Ectodermal cell (in vitro differentiated cells): ENCODE measurements at regions not wholly inside any gene's neighbourhood (a gene's known extent, or its start where the extent isn't known, plus 50 kb on each side); places are given as distances from the start of the nearest gene placed in this dataset.

Experiments used
- H3K27ac ChIP-seq: 2 replicates; pipeline ENCODE4 v1.7.0; 2013; ENCODE audit warnings: mild to moderate bottlenecking, low read depth, low read length; ENCODE audit not compliant: insufficient read depth, poor library complexity, severe bottlenecking
- H3K27me3 ChIP-seq: 2 replicates; pipeline ENCODE4 v1.7.0; 2013; ENCODE audit warnings: mild to moderate bottlenecking, low read length; ENCODE audit not compliant: insufficient read depth, control insufficient read depth, poor library complexity, severe bottlenecking
- H3K36me3 ChIP-seq: one replicate; pipeline ENCODE4 v1.7.0; 2013; ENCODE audit warnings: low read length; ENCODE audit not compliant: control insufficient read depth, insufficient read depth
- H3K4me1 ChIP-seq: one replicate; pipeline ENCODE4 v1.7.0; 2013; ENCODE audit warnings: low read length; ENCODE audit not compliant: control insufficient read depth, insufficient read depth
- H3K4me3 ChIP-seq: 2 replicates; pipeline ENCODE4 v1.7.0; 2013; ENCODE audit warnings: low read depth, low read length, control low read depth; ENCODE audit not compliant: insufficient read depth
- H3K9me3 ChIP-seq: 2 replicates; pipeline ENCODE4 v1.7.0; 2013; ENCODE audit warnings: mild to moderate bottlenecking, low read length, moderate library complexity; ENCODE audit not compliant: control insufficient read depth
- WGBS, 2 experiments: methylation state at CpG; one replicate each; pipeline ENCODE4 v1.1.7; 2013; ENCODE audit warnings: missing lambda C conversion rate in 2 of 2; 5-methylcytosine and 5-hydroxymethylcytosine counted together

GRCh38 chr11:127640561-127641451 is 640.2 kb upstream of the KIRREL3 start:
- Histone ChIP-seq H3K36me3 (no peaks in the 10 kb centered on the region), H3K4me3 (no peak overlapping the region), H3K4me1 (peaks cover 7% of the 10 kb centered on the region), H3K27ac (no peak overlapping the region), H3K9me3 (no peaks in the 10 kb centered on the region), H3K27me3 (no peaks in the 10 kb centered on the region)
- 93 to 100% methylated on average over 1 of the region's 1 CpG for WGBS, 2 experiments

- no peaks in the 10 kb centered on the region for H3K27me3 ChIP-seq
- H3K4me1 ChIP-seq: peaks cover 7% of the 10 kb centered on the region
- H3K36me3 ChIP-seq: no peaks in the 10 kb centered on the region
- H3K9me3 ChIP-seq: no peaks in the 10 kb centered on the region
- 80 to 88% methylated on average over 2 of the region's 2 CpGs for WGBS, 2 experiments
- no peak overlapping the region for H3K4me3 ChIP-seq
- no peak overlapping the region for H3K27ac ChIP-seq
These were observed 639.3 kb upstream of the KIRREL3 start for GRCh38 chr11:127639916-127640315.

GRCh38 chr11:127632976-127633680 is 632.6 kb upstream of the KIRREL3 start:
- WGBS, 2 experiments: 50 to 83% methylated on average over 1 of the region's 2 CpGs
- Histone ChIP-seq H3K27ac (no peak overlapping the region), H3K4me3 (no peak overlapping the region), H3K9me3 (no peaks in the 10 kb centered on the region), H3K36me3 (no peaks in the 10 kb centered on the region), H3K27me3 (no peaks in the 10 kb centered on the region), H3K4me1 (no peaks in the 10 kb centered on the region)

GRCh38 chr11:127632546-127632945 is 632.0 kb upstream of the KIRREL3 start:
- Histone ChIP-seq H3K4me1 (no peaks in the 10 kb centered on the region), H3K4me3 (no peak overlapping the region), H3K27ac (no peak overlapping the region), H3K9me3 (no peaks in the 10 kb centered on the region), H3K36me3 (no peaks in the 10 kb centered on the region), H3K27me3 (no peaks in the 10 kb centered on the region)
- 80 to 83% methylated on average over 4 of the region's 4 CpGs for WGBS, 2 experiments

- WGBS, 2 experiments: 90 to 91% methylated on average over 5 of the region's 5 CpGs
- H3K27ac ChIP-seq: no peak overlapping the region
- H3K4me3 ChIP-seq: no peak overlapping the region
- no peaks in the 10 kb centered on the region for H3K36me3 ChIP-seq
- no peaks in the 10 kb centered on the region for H3K9me3 ChIP-seq
- H3K4me1 ChIP-seq: no peaks in the 10 kb centered on the region
- H3K27me3 ChIP-seq: no peaks in the 10 kb centered on the region
These were observed 631.4 kb upstream of the KIRREL3 start for GRCh38 chr11:127631974-127632373.

- Histone ChIP-seq H3K36me3 (no peaks in the 10 kb centered on the region), H3K4me3 (no peak overlapping the region), H3K4me1 (no peaks in the 10 kb centered on the region), H3K27me3 (no peaks in the 10 kb centered on the region), H3K9me3 (no peaks in the 10 kb centered on the region), H3K27ac (no peak overlapping the region)
- WGBS, 2 experiments: 92 to 93% methylated on average over 3 of the region's 3 CpGs
These were observed 628.6 kb upstream of the KIRREL3 start for GRCh38 chr11:127629200-127629599.

GRCh38 chr11:127628458-127628785 is 627.9 kb upstream of the KIRREL3 start:
- Histone ChIP-seq H3K9me3 (no peaks in the 10 kb centered on the region), H3K4me1 (no peaks in the 10 kb centered on the region), H3K27ac (no peak overlapping the region), H3K4me3 (no peak overlapping the region), H3K27me3 (no peaks in the 10 kb centered on the region), H3K36me3 (no peaks in the 10 kb centered on the region)
- WGBS, 2 experiments: 88 to 91% methylated on average over 5 of the region's 5 CpGs

- Histone ChIP-seq H3K36me3 (no peaks in the 10 kb centered on the region), H3K4me1 (no peaks in the 10 kb centered on the region), H3K4me3 (no peak overlapping the region), H3K27ac (no peak overlapping the region), H3K9me3 (no peaks in the 10 kb centered on the region), H3K27me3 (no peaks in the 10 kb centered on the region)
- 90 to 92% methylated on average over 8 to 9 of the region's 12 CpGs for WGBS, 2 experiments
These were observed 627.3 kb upstream of the KIRREL3 start for GRCh38 chr11:127627629-127628457.

- WGBS, 2 experiments: 87 to 92% methylated on average over 1 of the region's 1 CpG
- Histone ChIP-seq H3K9me3 (no peaks in the 10 kb centered on the region), H3K27me3 (no peaks in the 10 kb centered on the region), H3K36me3 (no peaks in the 10 kb centered on the region), H3K4me1 (no peaks in the 10 kb centered on the region), H3K4me3 (no peak overlapping the region), H3K27ac (no peak overlapping the region)
These were observed 626.6 kb upstream of the KIRREL3 start for GRCh38 chr11:127627204-127627603.

GRCh38 chr11:127625402-127625801 is 624.8 kb upstream of the KIRREL3 start:
- H3K27me3 ChIP-seq: no peaks in the 10 kb centered on the region
- H3K9me3 ChIP-seq: no peaks in the 10 kb centered on the region
- H3K4me1 ChIP-seq: no peaks in the 10 kb centered on the region
- H3K4me3 ChIP-seq: no peak overlapping the region
- H3K27ac ChIP-seq: no peak overlapping the region
- H3K36me3 ChIP-seq: no peaks in the 10 kb centered on the region
- 77 to 93% methylated on average over 3 of the region's 3 CpGs for whole genome bisulfite sequencing, 2 experiments
